Tibial artery (tissue), 4 donors: ENCODE measurements at regions not wholly inside any gene's neighbourhood (a gene's known extent, or its start where the extent isn't known, plus 50 kb on each side); places are given as distances from the start of the nearest gene placed in this dataset.

Source experiments
- DNase-seq, 2 donors: peaks; one replicate each; pipeline ENCODE4 v3.0.0-alpha.2; 2019
- H3K27ac ChIP-seq, 2 donors: fragments of 200-600 bp; sonication (generic) in 1 of 2; 1 replicate in 1 of 2; 2 replicates in 1 of 2; pipeline ENCODE4 v1.5.1; 2018 to 2019; ENCODE audit warnings: mild to moderate bottlenecking in 1 of 2
- H3K27me3 ChIP-seq, 2 donors: fragments of 200-600 bp; sonication (generic) in 1 of 2; one replicate each; pipeline versions ENCODE4 v1.5.1 to v1.6.0; 2016 to 2019
- H3K36me3 ChIP-seq, 3 donors: fragments of 200-600 bp; sonication (generic) in 2 of 3; one replicate each; pipeline ENCODE4 v1.5.1; 2016 to 2019; ENCODE audit warnings: mild to moderate bottlenecking in 2 of 3
- H3K4me1 ChIP-seq, 4 donors: fragments of 200-600 bp; sonication (generic) in 2 of 4; 1 replicate in 3 of 4; 2 replicates in 1 of 4; pipeline ENCODE4 v1.5.1; 2016 to 2019
- H3K4me3 ChIP-seq, 2 donors: fragments of 200-600 bp; sonication (generic) in 1 of 2; 1 replicate in 1 of 2; 2 replicates in 1 of 2; pipeline ENCODE4 v1.5.1; 2018 to 2019; ENCODE audit warnings: mild to moderate bottlenecking in 2 of 2
- H3K9me3 ChIP-seq, 3 donors: fragments of 200-600 bp; sonication (generic) in 1 of 3; one replicate each; pipeline ENCODE4 v1.5.1; 2016 to 2019
- intact Hi-C: fragments of 100-400 bp; cut with DNase I; formaldehyde crosslinking; loops from one replicate; pipeline ENCODE4 v1.15.0; 2023; ENCODE audit warnings: low total_unique reads
- TF ChIP-seq, protein P1 (sequence below), 2 experiments: fragments of 200-600 bp in 1 of 2; fragments of 450-650 bp in 1 of 2; IDR thresholded peaks; one replicate each; pipeline ENCODE4 v1.5.1; 2017 to 2019; ENCODE audit warnings: antibody characterized with exemption in 2 of 2, mild to moderate bottlenecking in 1 of 2, moderate library complexity in 1 of 2

DNA sequence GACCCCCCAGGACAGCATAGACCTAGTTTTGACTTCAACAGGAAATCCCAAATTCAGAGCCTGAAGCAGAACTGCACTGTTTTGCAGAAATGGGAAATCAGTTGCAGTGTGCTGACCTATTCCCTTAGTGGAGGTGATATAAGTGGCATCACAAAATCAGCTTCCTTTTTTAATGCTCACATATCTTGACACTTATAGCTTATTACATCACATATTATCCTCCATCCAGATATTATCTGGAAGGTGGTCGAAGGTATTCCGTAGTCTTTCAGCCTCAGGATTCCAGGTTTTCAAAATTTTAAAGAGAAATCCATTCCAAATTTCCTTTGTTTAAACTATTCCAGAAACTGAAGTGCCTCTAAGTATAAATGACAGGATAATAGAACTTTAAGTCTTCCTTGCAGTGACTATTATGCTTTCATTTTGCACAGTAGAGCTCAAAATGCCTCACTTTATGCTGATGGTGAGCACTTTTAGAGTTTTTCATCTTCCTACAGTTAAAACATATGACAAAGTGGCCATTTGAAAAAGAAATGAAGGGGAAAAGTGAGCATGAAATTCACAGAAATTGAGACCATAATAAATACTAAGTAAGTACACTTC lies 106.4 kb upstream of the DPYD start:
- no peaks in the 10 kb centered on the region for H3K36me3 ChIP-seq
- no peaks in the 10 kb centered on the region for H3K4me1 ChIP-seq
- no peak overlapping the region for H3K4me3 ChIP-seq
- H3K27me3 ChIP-seq: no peaks in the 10 kb centered on the region
- no peak for DNase-seq
- no peaks in the 10 kb centered on the region for H3K9me3 ChIP-seq
- intact Hi-C loops: no loop called here
- TF ChIP-seq, protein P1, sequence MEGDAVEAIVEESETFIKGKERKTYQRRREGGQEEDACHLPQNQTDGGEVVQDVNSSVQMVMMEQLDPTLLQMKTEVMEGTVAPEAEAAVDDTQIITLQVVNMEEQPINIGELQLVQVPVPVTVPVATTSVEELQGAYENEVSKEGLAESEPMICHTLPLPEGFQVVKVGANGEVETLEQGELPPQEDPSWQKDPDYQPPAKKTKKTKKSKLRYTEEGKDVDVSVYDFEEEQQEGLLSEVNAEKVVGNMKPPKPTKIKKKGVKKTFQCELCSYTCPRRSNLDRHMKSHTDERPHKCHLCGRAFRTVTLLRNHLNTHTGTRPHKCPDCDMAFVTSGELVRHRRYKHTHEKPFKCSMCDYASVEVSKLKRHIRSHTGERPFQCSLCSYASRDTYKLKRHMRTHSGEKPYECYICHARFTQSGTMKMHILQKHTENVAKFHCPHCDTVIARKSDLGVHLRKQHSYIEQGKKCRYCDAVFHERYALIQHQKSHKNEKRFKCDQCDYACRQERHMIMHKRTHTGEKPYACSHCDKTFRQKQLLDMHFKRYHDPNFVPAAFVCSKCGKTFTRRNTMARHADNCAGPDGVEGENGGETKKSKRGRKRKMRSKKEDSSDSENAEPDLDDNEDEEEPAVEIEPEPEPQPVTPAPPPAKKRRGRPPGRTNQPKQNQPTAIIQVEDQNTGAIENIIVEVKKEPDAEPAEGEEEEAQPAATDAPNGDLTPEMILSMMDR (IDR thresholded peaks at IDR 0.05): no peak
- no peak overlapping the region for H3K27ac ChIP-seq

DNA sequence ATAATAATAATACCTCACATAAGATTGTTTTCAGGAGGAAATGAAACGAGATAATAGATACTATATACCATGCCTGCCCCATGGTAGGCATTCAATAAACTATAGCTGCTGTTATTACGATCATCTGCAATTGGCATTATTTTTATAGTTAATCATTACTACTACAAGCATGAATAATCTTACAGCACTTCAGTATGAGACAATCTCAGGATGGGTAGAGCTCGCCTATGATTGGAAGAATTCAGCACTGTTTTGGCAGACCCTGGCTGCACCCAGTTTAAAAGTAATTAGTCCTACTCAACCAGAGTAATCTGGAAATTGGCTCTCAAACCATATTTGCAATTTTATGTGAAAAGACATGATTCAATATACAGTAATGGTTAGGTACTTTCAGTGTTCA lies 105.0 kb upstream of the DPYD start:
- Histone ChIP-seq H3K4me3 (no peak overlapping the region), H3K4me1 (no peaks in the 10 kb centered on the region), H3K36me3 (no peaks in the 10 kb centered on the region), H3K9me3 (no peaks in the 10 kb centered on the region), H3K27me3 (no peaks in the 10 kb centered on the region), H3K27ac (no peak overlapping the region)
- TF ChIP-seq, protein P1 (IDR thresholded peaks at IDR 0.05): no peak
- intact Hi-C loops: no loop called here
- no peak for DNase-seq

DNA sequence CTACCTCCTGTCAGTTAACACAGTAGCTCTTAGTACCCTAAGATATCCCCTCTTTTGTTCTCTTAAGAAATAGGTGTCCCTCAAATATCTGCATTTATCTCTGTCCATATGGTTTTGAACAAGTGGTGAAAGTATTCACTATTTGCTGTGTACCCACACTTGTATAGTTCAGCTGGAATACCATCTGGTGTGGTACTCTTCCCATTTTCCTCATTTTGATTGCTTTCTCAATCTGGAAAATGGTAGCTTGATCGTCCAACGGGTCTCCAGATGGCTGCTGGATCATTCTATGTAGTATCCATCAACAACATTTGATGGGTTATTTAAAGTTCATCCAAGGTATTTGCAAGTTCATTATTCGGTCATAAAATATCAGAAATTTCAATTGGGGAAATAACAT lies 100.3 kb upstream of the DPYD start:
- no peaks in the 10 kb centered on the region for H3K4me1 ChIP-seq
- no peaks in the 10 kb centered on the region for H3K9me3 ChIP-seq
- no peak overlapping the region for H3K27ac ChIP-seq
- intact Hi-C loops: no loop called here
- H3K27me3 ChIP-seq: no peaks in the 10 kb centered on the region
- no peak for DNase-seq
- TF ChIP-seq, protein P1 (IDR thresholded peaks at IDR 0.05): no peak
- no peak overlapping the region for H3K4me3 ChIP-seq
- H3K36me3 ChIP-seq: no peaks in the 10 kb centered on the region

DNA sequence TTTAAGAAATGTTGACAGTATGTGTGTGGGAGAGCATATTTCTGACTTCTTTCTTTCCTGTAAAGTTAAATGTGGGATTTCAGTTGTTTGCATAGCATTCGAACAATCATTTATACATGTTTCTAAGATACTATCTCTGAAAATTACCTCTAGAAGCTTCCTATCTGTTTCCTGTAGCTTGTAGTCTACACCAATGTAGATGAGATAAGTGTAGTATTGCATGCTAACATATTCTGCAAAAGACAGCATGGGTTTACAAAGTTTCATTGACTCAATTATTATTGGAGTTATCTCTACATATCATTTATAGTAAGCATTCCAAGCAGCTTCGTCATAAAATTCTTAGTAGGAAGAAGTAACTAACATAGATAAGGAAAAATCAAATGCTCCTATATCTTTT lies 98.9 kb upstream of the DPYD start:
- no peak for DNase-seq
- Histone ChIP-seq H3K27me3 (no peaks in the 10 kb centered on the region), H3K27ac (no peak overlapping the region), H3K9me3 (no peaks in the 10 kb centered on the region), H3K4me3 (no peak overlapping the region), H3K4me1 (no peaks in the 10 kb centered on the region), H3K36me3 (no peaks in the 10 kb centered on the region)
- TF ChIP-seq, protein P1 (IDR thresholded peaks at IDR 0.05): no peak
- intact Hi-C loops: no loop called here

DNA sequence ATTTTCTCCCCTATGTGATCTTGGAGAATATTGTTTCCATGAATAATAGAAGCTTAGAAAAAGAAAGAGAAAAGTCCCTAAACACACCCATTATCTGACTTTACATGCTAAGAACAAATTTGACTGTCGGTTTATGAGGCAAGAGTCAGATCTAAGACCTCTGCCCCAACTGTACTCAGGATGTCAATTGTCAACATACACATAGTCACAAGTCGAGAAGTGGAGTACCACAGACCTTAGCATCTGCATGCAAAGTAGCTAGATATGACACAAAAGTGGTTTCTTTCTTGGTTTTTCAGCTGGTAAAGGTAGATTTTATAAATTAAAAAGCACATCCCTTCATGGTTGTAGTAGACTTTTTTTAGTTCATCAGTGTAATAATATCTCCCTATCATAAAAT lies 97.2 kb upstream of the DPYD start:
- H3K4me3 ChIP-seq: no peak overlapping the region
- TF ChIP-seq, protein P1 (IDR thresholded peaks at IDR 0.05): no peak
- intact Hi-C loops: no loop called here
- H3K4me1 ChIP-seq: no peaks in the 10 kb centered on the region
- no peak overlapping the region for H3K27ac ChIP-seq
- H3K36me3 ChIP-seq: no peaks in the 10 kb centered on the region
- DNase-seq: no peak
- H3K27me3 ChIP-seq: no peaks in the 10 kb centered on the region
- no peaks in the 10 kb centered on the region for H3K9me3 ChIP-seq

DNA sequence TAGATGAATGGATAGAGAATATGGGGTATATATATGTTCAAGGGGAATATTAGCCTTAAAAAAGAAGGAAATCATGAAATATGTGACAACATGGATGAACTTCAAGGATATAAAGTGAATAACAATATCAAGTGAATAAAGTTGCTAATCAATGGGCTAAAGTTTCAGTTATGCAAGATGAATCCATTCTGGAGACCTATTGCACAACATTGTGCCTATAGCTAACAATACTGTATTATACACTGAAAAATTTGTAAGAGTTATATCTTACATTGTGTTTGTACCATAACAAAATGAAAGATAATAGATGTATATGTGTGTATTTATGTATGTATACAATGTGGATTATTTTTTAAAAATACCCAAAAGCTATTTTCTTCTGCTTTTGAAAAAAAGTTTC lies 96.3 kb upstream of the DPYD start:
- H3K27ac ChIP-seq: no peak overlapping the region
- no peaks in the 10 kb centered on the region for H3K27me3 ChIP-seq
- DNase-seq: no peak
- H3K9me3 ChIP-seq: no peaks in the 10 kb centered on the region
- H3K4me3 ChIP-seq: no peak overlapping the region
- no peaks in the 10 kb centered on the region for H3K4me1 ChIP-seq
- TF ChIP-seq, protein P1 (IDR thresholded peaks at IDR 0.05): no peak
- H3K36me3 ChIP-seq: no peaks in the 10 kb centered on the region
- intact Hi-C loops: no loop called here
